ENCODE measurements at regions not wholly inside any gene's neighbourhood (a gene's known extent, or its start where the extent isn't known, plus 50 kb on each side); places are given as distances from the start of the nearest gene placed in this dataset.

- TF ChIP-seq ZNF280B (CRISPR knock-in tag; IDR thresholded peaks at IDR 0.05) (no peak), EWSR1 (IDR thresholded peaks at IDR 0.05; ENCODE audit: borderline replicate concordance, low read depth, partially characterized antibody) (no peak)
Observed at GRCh38 chr2:138902239-138902871, 122.2 kb upstream of the NXPH2 start (continued).

GRCh38 chr2:138901530-138901929 is 121.3 kb upstream of the NXPH2 start:
- Histone ChIP-seq H2AFZ (ENCODE audit: low read depth, low read length) (no peak overlapping the region), H3K36me3 (ENCODE audit: control insufficient read depth, insufficient read depth, low read length) (no peaks in the 10 kb centered on the region), H3K9ac (ENCODE audit: insufficient read depth in 1 of 2, low read depth in 2 of 2, low read length in 2 of 2) (no peak overlapping the region), H3K4me2 (ENCODE audit: insufficient read depth, low read length) (no peak overlapping the region), H3K4me1 (replicated peaks in 1 of 2; ENCODE audit: control insufficient read depth in 2 of 2, insufficient read depth in 2 of 2, low read length in 2 of 2) (no peaks in the 10 kb centered on the region), H3K27ac (ENCODE audit: extremely low read depth, low read depth, low read length) (no peak overlapping the region), H3K27me3 (ENCODE audit: control insufficient read depth in 2 of 2, insufficient read depth in 2 of 2, low read length in 2 of 2) (no peaks in the 10 kb centered on the region), H3K9me3 (replicated peaks; ENCODE audit: control insufficient read depth, insufficient read depth, low read depth, low read length) (no peaks in the 10 kb centered on the region; the same call in 1 of the 2 replicates), H3K9me1 (ENCODE audit: control insufficient read depth, insufficient read depth, low read length) (no peaks in the 10 kb centered on the region), H3K4me3 (no peak overlapping the region), H3K79me2 (ENCODE audit: control insufficient read depth, insufficient read depth, low read length) (no peaks in the 10 kb centered on the region), H4K20me1 (replicated peaks; ENCODE audit: control insufficient read depth, insufficient read depth, low read length) (no peaks in the 10 kb centered on the region)
- no peak for ATAC-seq
- intact Hi-C loops (cut with micrococcal nuclease) (no loop called here), in situ Hi-C loops (cut with MboI) (no loop called here)
- BruUV-seq (replicated peaks): no TSS peak
- WGBS (ENCODE audit: insufficient coverage, low coverage, missing lambda C conversion rate): 0% methylated on average over 11 of the region's 11 CpGs
- FAIRE-seq: no peak
- ChIA-PET CTCF (ENCODE audit: low intra/inter-chr PET ratio) (no interaction called here), POLR2A (no interaction called here)
- TF ChIP-seq POLR2AphosphoS5 (IDR thresholded peaks at IDR 0.05; ENCODE audit: control insufficient read depth, insufficient read depth, low read depth, low read length) (no peak), MTA1 (IDR thresholded peaks at IDR 0.05; ENCODE audit: borderline replicate concordance) (no peak), MNT (conservative IDR thresholded peaks at IDR 0.05) (no peak), DMBX1 (CRISPR knock-in tag; IDR thresholded peaks at IDR 0.05; ENCODE audit: borderline replicate concordance) (no peak), ILF3 (IDR thresholded peaks at IDR 0.05; ENCODE audit: borderline replicate concordance) (no peak), TEAD1 (CRISPR knock-in tag; IDR thresholded peaks at IDR 0.05) (no peak), ZNF274 (IDR thresholded peaks at IDR 0.05; ENCODE audit: borderline replicate concordance, low read depth, low read length) (no peak), ZNF76 (CRISPR knock-in tag; IDR thresholded peaks at IDR 0.05; ENCODE audit: borderline replicate concordance) (no peak)
- TF ChIP-seq, protein P1, sequence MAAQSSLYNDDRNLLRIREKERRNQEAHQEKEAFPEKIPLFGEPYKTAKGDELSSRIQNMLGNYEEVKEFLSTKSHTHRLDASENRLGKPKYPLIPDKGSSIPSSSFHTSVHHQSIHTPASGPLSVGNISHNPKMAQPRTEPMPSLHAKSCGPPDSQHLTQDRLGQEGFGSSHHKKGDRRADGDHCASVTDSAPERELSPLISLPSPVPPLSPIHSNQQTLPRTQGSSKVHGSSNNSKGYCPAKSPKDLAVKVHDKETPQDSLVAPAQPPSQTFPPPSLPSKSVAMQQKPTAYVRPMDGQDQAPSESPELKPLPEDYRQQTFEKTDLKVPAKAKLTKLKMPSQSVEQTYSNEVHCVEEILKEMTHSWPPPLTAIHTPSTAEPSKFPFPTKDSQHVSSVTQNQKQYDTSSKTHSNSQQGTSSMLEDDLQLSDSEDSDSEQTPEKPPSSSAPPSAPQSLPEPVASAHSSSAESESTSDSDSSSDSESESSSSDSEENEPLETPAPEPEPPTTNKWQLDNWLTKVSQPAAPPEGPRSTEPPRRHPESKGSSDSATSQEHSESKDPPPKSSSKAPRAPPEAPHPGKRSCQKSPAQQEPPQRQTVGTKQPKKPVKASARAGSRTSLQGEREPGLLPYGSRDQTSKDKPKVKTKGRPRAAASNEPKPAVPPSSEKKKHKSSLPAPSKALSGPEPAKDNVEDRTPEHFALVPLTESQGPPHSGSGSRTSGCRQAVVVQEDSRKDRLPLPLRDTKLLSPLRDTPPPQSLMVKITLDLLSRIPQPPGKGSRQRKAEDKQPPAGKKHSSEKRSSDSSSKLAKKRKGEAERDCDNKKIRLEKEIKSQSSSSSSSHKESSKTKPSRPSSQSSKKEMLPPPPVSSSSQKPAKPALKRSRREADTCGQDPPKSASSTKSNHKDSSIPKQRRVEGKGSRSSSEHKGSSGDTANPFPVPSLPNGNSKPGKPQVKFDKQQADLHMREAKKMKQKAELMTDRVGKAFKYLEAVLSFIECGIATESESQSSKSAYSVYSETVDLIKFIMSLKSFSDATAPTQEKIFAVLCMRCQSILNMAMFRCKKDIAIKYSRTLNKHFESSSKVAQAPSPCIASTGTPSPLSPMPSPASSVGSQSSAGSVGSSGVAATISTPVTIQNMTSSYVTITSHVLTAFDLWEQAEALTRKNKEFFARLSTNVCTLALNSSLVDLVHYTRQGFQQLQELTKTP (IDR thresholded peaks at IDR 0.05; ENCODE audit: low read depth in 1 of 2, partially characterized antibody in 2 of 2): no peak
- no peak for DNase-seq (ENCODE audit: extremely low read depth in 1 of 4, low spot score in 3 of 4)
